Fibroblast of lung (primary cell): ENCODE measurements at regions not wholly inside any gene's neighbourhood (a gene's known extent, or its start where the extent isn't known, plus 50 kb on each side); places are given as distances from the start of the nearest gene placed in this dataset.

Source experiments
- DNase-seq, 2 donors: peaks; one replicate each; pipeline versions ENCODE4 v3.0.0 to v3.0.0-alpha.2; 2010; ENCODE audit warnings: low read depth in 2 of 2
- H2AFZ ChIP-seq: 2 replicates; pipeline ENCODE4 v1.5.1; 2012; ENCODE audit warnings: low read length, control low read depth, inconsistent platforms
- H3K27ac ChIP-seq: 2 replicates; pipeline ENCODE4 v1.5.1; 2011; ENCODE audit warnings: low read length, control low read depth; ENCODE audit not compliant: insufficient read depth
- H3K27me3 ChIP-seq: 2 replicates; pipeline ENCODE4 v1.5.1; 2011; ENCODE audit warnings: mild to moderate bottlenecking, low read length; ENCODE audit not compliant: control insufficient read depth, insufficient read depth
- H3K36me3 ChIP-seq: 2 replicates; pipeline ENCODE4 v1.5.1; 2011; ENCODE audit warnings: low read length; ENCODE audit not compliant: control insufficient read depth, insufficient read depth
- H3K4me1 ChIP-seq: 2 replicates; pipeline ENCODE4 v1.5.1; 2011; ENCODE audit warnings: low read length; ENCODE audit not compliant: control insufficient read depth, insufficient read depth; ENCODE audit errors: extremely low read depth
- H3K4me2 ChIP-seq: 2 replicates; pipeline ENCODE4 v1.5.1; 2011; ENCODE audit warnings: low read length, control low read depth; ENCODE audit not compliant: insufficient read depth; ENCODE audit errors: extremely low read depth
- H3K4me3 ChIP-seq, 4 experiments: fragments of 200-600 bp in 1 of 4; sonication (generic) in 1 of 4; replicated peaks in 1 of 4; 2 replicates each; pipeline ENCODE4 v1.5.1; 2011 to 2016; ENCODE audit warnings: low read length in 4 of 4, low read depth in 3 of 4, mild to moderate bottlenecking in 3 of 4, control low read depth in 2 of 4, inconsistent platforms in 1 of 4, mixed read lengths in 1 of 4; ENCODE audit not compliant: insufficient read depth in 1 of 4; ENCODE audit errors: control extremely low read depth in 1 of 4
- H3K79me2 ChIP-seq: 2 replicates; pipeline ENCODE4 v1.5.1; 2012; ENCODE audit warnings: mild to moderate bottlenecking, low read length, inconsistent platforms; ENCODE audit not compliant: control insufficient read depth, insufficient read depth
- H3K9ac ChIP-seq: 2 replicates; pipeline ENCODE4 v1.5.1; 2011; ENCODE audit warnings: mild to moderate bottlenecking, low read length, control low read depth; ENCODE audit not compliant: insufficient read depth
- H3K9me3 ChIP-seq: 2 replicates; pipeline ENCODE4 v1.5.1; 2012; ENCODE audit warnings: low read depth, low read length; ENCODE audit not compliant: control insufficient read depth, insufficient read depth
- H4K20me1 ChIP-seq: 2 replicates; pipeline ENCODE4 v1.5.1; 2011; ENCODE audit warnings: low read length; ENCODE audit not compliant: control insufficient read depth, insufficient read depth; ENCODE audit errors: extremely low read depth
- CTCF ChIP-seq, 2 donors: IDR thresholded peaks in 1 of 2; conservative IDR thresholded peaks in 1 of 2; 1 replicate in 1 of 2; 2 replicates in 1 of 2; pipeline ENCODE4 v1.5.1; 2011 to 2012; ENCODE audit warnings: low read length in 2 of 2, control low read depth in 1 of 2, inconsistent platforms in 1 of 2, low read depth in 1 of 2, mild to moderate bottlenecking in 1 of 2
- EZH2 ChIP-seq: IDR thresholded peaks from 2 replicates; pipeline ENCODE4 v1.5.1; 2012; ENCODE audit warnings: low read length, control low read depth, mild to moderate bottlenecking; ENCODE audit errors: missing control alignments

- no peak overlapping the region for H3K4me2 ChIP-seq
- H3K4me1 ChIP-seq, result no peaks in the 10 kb centered on the region
- H3K9ac ChIP-seq, result no peak overlapping the region
- H3K4me3 ChIP-seq, result no peak overlapping the region
- H3K27me3 ChIP-seq, result no peaks in the 10 kb centered on the region
- no peaks in the 10 kb centered on the region for H3K79me2 ChIP-seq
- H4K20me1 ChIP-seq, result no peaks in the 10 kb centered on the region
- H3K9me3 ChIP-seq, result no peaks in the 10 kb centered on the region
- H3K27ac ChIP-seq, result no peak overlapping the region
- DNase-seq, result no peak
- H3K36me3 ChIP-seq, result no peaks in the 10 kb centered on the region
- no peak overlapping the region for H2AFZ ChIP-seq
- TF ChIP-seq EZH2 (no peak), CTCF (conservative IDR thresholded peaks at IDR 0.05 in 1 of 2, IDR thresholded peaks at IDR 0.05 in 1 of 2; ENCODE audit: low read depth in 1 of 2, low read length in 2 of 2) (no peak)
Observed at GRCh38 chr6:170097505-170098427, 193.1 kb downstream of the DLL1 start.

GRCh38 chr6:170096803-170097504 lies 193.9 kb downstream of the DLL1 start:
- H2AFZ ChIP-seq, result no peak overlapping the region
- TF ChIP-seq EZH2 (no peak), CTCF (conservative IDR thresholded peaks at IDR 0.05 in 1 of 2, IDR thresholded peaks at IDR 0.05 in 1 of 2; ENCODE audit: low read depth in 1 of 2, low read length in 2 of 2) (no peak)
- no peak overlapping the region for H3K4me3 ChIP-seq
- no peak overlapping the region for H3K27ac ChIP-seq
- no peaks in the 10 kb centered on the region for H4K20me1 ChIP-seq
- no peak overlapping the region for H3K4me2 ChIP-seq
- peaks cover 2% of the 10 kb centered on the region for H3K9me3 ChIP-seq
- H3K9ac ChIP-seq, result no peak overlapping the region
- no peaks in the 10 kb centered on the region for H3K27me3 ChIP-seq
- no peaks in the 10 kb centered on the region for H3K79me2 ChIP-seq
- H3K4me1 ChIP-seq, result no peaks in the 10 kb centered on the region
- no peak for DNase-seq
- no peaks in the 10 kb centered on the region for H3K36me3 ChIP-seq

- H3K4me1 ChIP-seq, result no peaks in the 10 kb centered on the region
- H3K27me3 ChIP-seq, result no peaks in the 10 kb centered on the region
- no peaks in the 10 kb centered on the region for H4K20me1 ChIP-seq
- H3K27ac ChIP-seq, result no peak overlapping the region
- H3K4me3 ChIP-seq, result no peak overlapping the region
- H3K79me2 ChIP-seq, result no peaks in the 10 kb centered on the region
- DNase-seq, result no peak
- H2AFZ ChIP-seq, result no peak overlapping the region
- H3K9me3 ChIP-seq, result peaks cover 2% of the 10 kb centered on the region
- no peaks in the 10 kb centered on the region for H3K36me3 ChIP-seq
- TF ChIP-seq CTCF (conservative IDR thresholded peaks at IDR 0.05 in 1 of 2, IDR thresholded peaks at IDR 0.05 in 1 of 2; ENCODE audit: low read depth in 1 of 2, low read length in 2 of 2) (no peak), EZH2 (no peak)
- H3K9ac ChIP-seq, result no peak overlapping the region
- H3K4me2 ChIP-seq, result no peak overlapping the region
Observed at GRCh38 chr6:170096191-170096802, 194.6 kb downstream of the DLL1 start.
